H1 (cell line): ENCODE measurements at regions not wholly inside any gene's neighbourhood (a gene's known extent, or its start where the extent isn't known, plus 50 kb on each side); places are given as distances from the start of the nearest gene placed in this dataset.

Experiments
- CTCF ChIA-PET: fragments of 300-600 bp; sonication (Branson Sonifier 250); formaldehyde crosslinking; loops from one replicate; lab custom pipeline; 2021; ENCODE audit not compliant: partially characterized antibody; lab: Charles Lee
- POLR2A ChIA-PET: fragments of 300-600 bp; sonication (Branson Sonifier 250); formaldehyde crosslinking; loops from one replicate; lab custom pipeline; 2021; ENCODE audit warnings: inconsistent platforms; ENCODE audit not compliant: partially characterized antibody; lab: Charles Lee
- DNase-seq, 2 experiments: peaks; one replicate each; pipeline versions ENCODE4 v3.0.0 to v3.0.0-alpha.2; 2010 to 2022; ENCODE audit warnings: low spot score in 2 of 2, low read depth in 1 of 2, mixed read lengths in 1 of 2
- FAIRE-seq: peaks from 2 replicates; lab custom pipeline; 2011; peaks lifted over from hg19 to GRCh38; lab: Jason Lieb, UNC
- H2AFZ ChIP-seq: 2 replicates; pipeline ENCODE4 v1.8.1; 2012; ENCODE audit warnings: low read length, inconsistent platforms
- H2AK5ac ChIP-seq: 2 replicates; pipeline ENCODE4 v1.6.1; 2013; ENCODE audit warnings: low read depth, low read length
- H2BK120ac ChIP-seq: replicated peaks from 2 replicates; pipeline ENCODE3; 2013; ENCODE audit warnings: low read depth, low read length, inconsistent platforms
- H2BK12ac ChIP-seq: 2 replicates; pipeline ENCODE4 v1.6.1; 2013; ENCODE audit warnings: low read depth, low read length
- H2BK15ac ChIP-seq: 2 replicates; pipeline ENCODE4 v1.6.1; 2013; ENCODE audit warnings: low read length
- H2BK20ac ChIP-seq: 2 replicates; pipeline ENCODE4 v1.6.1; 2013; ENCODE audit warnings: low read length
- H2BK5ac ChIP-seq: 2 replicates; pipeline ENCODE4 v1.6.1; 2013; ENCODE audit warnings: low read depth, low read length
- H3K14ac ChIP-seq: 2 replicates; pipeline ENCODE4 v1.6.1; 2013; ENCODE audit warnings: inconsistent platforms; ENCODE audit not compliant: insufficient read length
- H3K18ac ChIP-seq: 2 replicates; pipeline ENCODE4 v1.6.1; 2013; ENCODE audit warnings: low read length; ENCODE audit errors: extremely low read depth
- H3K23ac ChIP-seq: 2 replicates; pipeline ENCODE4 v1.6.1; 2013; ENCODE audit warnings: inconsistent platforms; ENCODE audit not compliant: insufficient read length
- H3K23me2 ChIP-seq: 2 replicates; pipeline ENCODE4 v1.6.1; 2013; ENCODE audit warnings: low read depth, low read length
- H3K27ac ChIP-seq: 2 replicates; pipeline ENCODE4 v1.6.1; 2011; ENCODE audit warnings: low read depth, low read length, inconsistent platforms
- H3K27me3 ChIP-seq, 4 experiments: replicated peaks in 1 of 4; 1 replicate in 1 of 4; 2 replicates in 3 of 4; pipeline versions ENCODE4 v1.6.1 to v1.8.1; 2011 to 2013; ENCODE audit warnings: low read length in 3 of 4, mild to moderate bottlenecking in 3 of 4, inconsistent platforms in 2 of 4, mixed read lengths in 2 of 4, moderate library complexity in 1 of 4; ENCODE audit not compliant: control insufficient read depth in 3 of 4, insufficient read depth in 3 of 4; ENCODE audit errors: extremely low read depth in 1 of 4
- H3K36me3 ChIP-seq, 4 experiments: 2 replicates each; pipeline versions ENCODE4 v1.6.1 to v1.8.1; 2011 to 2013; ENCODE audit warnings: mild to moderate bottlenecking in 4 of 4, low read length in 3 of 4, moderate library complexity in 2 of 4, control low read depth in 1 of 4, inconsistent platforms in 1 of 4; ENCODE audit not compliant: insufficient read depth in 4 of 4, control insufficient read depth in 2 of 4
- H3K4ac ChIP-seq: replicated peaks from 2 replicates; pipeline ENCODE3; 2013; ENCODE audit warnings: low read length, low read depth, mixed read lengths, inconsistent platforms; ENCODE audit not compliant: insufficient read length
- H3K4me1 ChIP-seq, 4 experiments: replicated peaks in 1 of 4; 1 replicate in 1 of 4; 2 replicates in 3 of 4; pipeline versions ENCODE4 v1.6.1 to v1.8.1; 2011 to 2013; ENCODE audit warnings: low read length in 3 of 4, inconsistent platforms in 2 of 4, mixed read lengths in 1 of 4; ENCODE audit not compliant: insufficient read depth in 4 of 4, control insufficient read depth in 3 of 4
- H3K4me2 ChIP-seq, 2 experiments: 2 replicates each; pipeline versions ENCODE4 v1.6.1 to v1.8.1; 2011 to 2013; ENCODE audit warnings: low read depth in 2 of 2, low read length in 2 of 2, control low read depth in 1 of 2, inconsistent platforms in 1 of 2, mild to moderate bottlenecking in 1 of 2; ENCODE audit not compliant: insufficient read depth in 1 of 2
- H3K4me3 ChIP-seq, 4 experiments: fragments of 200-600, 300-600 bp in 1 of 4; sonication (generic), shearing (Covaris generic), sonication (Bioruptor Twin) in 1 of 4; 2 replicates each; pipeline versions ENCODE4 v1.5.1 to v1.8.1; 2011 to 2016; ENCODE audit warnings: low read length in 4 of 4, low read depth in 3 of 4, control low read depth in 2 of 4, inconsistent platforms in 2 of 4, mild to moderate bottlenecking in 2 of 4, mixed read lengths in 1 of 4, moderate library complexity in 1 of 4; ENCODE audit not compliant: insufficient read depth in 2 of 4; ENCODE audit errors: extremely low read depth in 1 of 4
- H3K56ac ChIP-seq: replicated peaks from 2 replicates; pipeline ENCODE3; 2013; ENCODE audit warnings: low read depth, mild to moderate bottlenecking, mixed read lengths, low read length, inconsistent platforms; ENCODE audit not compliant: insufficient read length
- H3K79me1 ChIP-seq: 2 replicates; pipeline ENCODE4 v1.6.1; 2013; ENCODE audit warnings: low read depth, low read length, control low read depth
- H3K79me2 ChIP-seq, 2 experiments: 2 replicates each; pipeline versions ENCODE4 v1.6.1 to v1.8.1; 2012 to 2013; ENCODE audit warnings: low read length in 2 of 2, mild to moderate bottlenecking in 2 of 2, inconsistent platforms in 1 of 2; ENCODE audit not compliant: insufficient read depth in 2 of 2, control insufficient read depth in 1 of 2
- H3K9ac ChIP-seq, 4 experiments: replicated peaks in 1 of 4; 1 replicate in 1 of 4; 2 replicates in 3 of 4; pipeline versions ENCODE4 v1.6.1 to v1.8.1; 2011 to 2013; ENCODE audit warnings: low read depth in 3 of 4, low read length in 3 of 4, control low read depth in 2 of 4, mild to moderate bottlenecking in 2 of 4, moderate library complexity in 2 of 4, inconsistent platforms in 1 of 4; ENCODE audit errors: extremely low read depth in 1 of 4
- H3K9me3 ChIP-seq, 2 experiments: 2 replicates each; pipeline versions ENCODE4 v1.6.1 to v1.8.1; 2012 to 2013; ENCODE audit warnings: mild to moderate bottlenecking in 2 of 2, moderate library complexity in 2 of 2, control low read depth in 1 of 2, inconsistent platforms in 1 of 2, low read depth in 1 of 2, low read length in 1 of 2, mixed read lengths in 1 of 2; ENCODE audit not compliant: insufficient read depth in 2 of 2
- H4K20me1 ChIP-seq, 2 experiments: replicated peaks in 1 of 2; 2 replicates each; pipeline versions ENCODE3 to v1.8.1; 2011 to 2013; ENCODE audit warnings: inconsistent platforms in 2 of 2, low read length in 2 of 2, mild to moderate bottlenecking in 1 of 2; ENCODE audit not compliant: insufficient read depth in 2 of 2, control insufficient read depth in 1 of 2
- H4K5ac ChIP-seq: 2 replicates; pipeline ENCODE4 v1.6.1; 2013; ENCODE audit warnings: low read length, low read depth, mixed read lengths, inconsistent platforms; ENCODE audit not compliant: insufficient read length
- H4K8ac ChIP-seq: 2 replicates; pipeline ENCODE4 v1.8.0; 2013; ENCODE audit warnings: mild to moderate bottlenecking, moderate library complexity, low read length, inconsistent platforms; ENCODE audit not compliant: insufficient read depth; ENCODE audit errors: extremely low read depth
- H4K91ac ChIP-seq: replicated peaks from 2 replicates; pipeline ENCODE3; 2013; ENCODE audit warnings: low read length, mixed read lengths, inconsistent platforms; ENCODE audit not compliant: insufficient read length
- FOSL1 ChIP-seq: IDR thresholded peaks from 2 replicates; pipeline ENCODE4 v1.6.1; 2011; ENCODE audit warnings: mild to moderate bottlenecking, low read depth, low read length, moderate library complexity; ENCODE audit not compliant: insufficient read depth
- GABPA ChIP-seq: IDR thresholded peaks from 2 replicates; pipeline ENCODE4 v1.6.1; 2011; ENCODE audit warnings: mild to moderate bottlenecking, low read length, moderate library complexity, borderline replicate concordance; ENCODE audit not compliant: insufficient read depth
- JUND ChIP-seq: IDR thresholded peaks from 2 replicates; pipeline ENCODE4 v1.6.1; 2011; ENCODE audit warnings: mild to moderate bottlenecking, improper control_type of control experiment, low read length
- TAF1 ChIP-seq: IDR thresholded peaks from 2 replicates; pipeline ENCODE4 v1.6.1; 2011; ENCODE audit warnings: mild to moderate bottlenecking, low read depth, low read length
- YY1 ChIP-seq: IDR thresholded peaks from 2 replicates; pipeline ENCODE4 v1.6.1; 2011; ENCODE audit warnings: low read depth, mild to moderate bottlenecking, low read length
- WGBS, 2 experiments: shearing (Covaris generic) in 1 of 2; methylation state at CpG; one replicate each; pipeline versions ENCODE4 v1.1.6 to v1.1.7; 2013 to 2015; ENCODE audit warnings: low lambda C conversion rate in 2 of 2, mixed read lengths in 2 of 2, inconsistent platforms in 1 of 2, low coverage in 1 of 2, missing lambda C conversion rate in 1 of 2; ENCODE audit not compliant: insufficient replicate concordance in 2 of 2, insufficient coverage in 1 of 2, insufficient read length in 1 of 2; ENCODE audit errors: extremely low coverage in 1 of 2, missing lambda C conversion rate in 1 of 2; 5-methylcytosine and 5-hydroxymethylcytosine counted together
- TF ChIP-seq, protein P1 (sequence below): IDR thresholded peaks from 2 replicates; pipeline ENCODE4 v1.6.1; 2012; ENCODE audit warnings: inconsistent platforms

DNA sequence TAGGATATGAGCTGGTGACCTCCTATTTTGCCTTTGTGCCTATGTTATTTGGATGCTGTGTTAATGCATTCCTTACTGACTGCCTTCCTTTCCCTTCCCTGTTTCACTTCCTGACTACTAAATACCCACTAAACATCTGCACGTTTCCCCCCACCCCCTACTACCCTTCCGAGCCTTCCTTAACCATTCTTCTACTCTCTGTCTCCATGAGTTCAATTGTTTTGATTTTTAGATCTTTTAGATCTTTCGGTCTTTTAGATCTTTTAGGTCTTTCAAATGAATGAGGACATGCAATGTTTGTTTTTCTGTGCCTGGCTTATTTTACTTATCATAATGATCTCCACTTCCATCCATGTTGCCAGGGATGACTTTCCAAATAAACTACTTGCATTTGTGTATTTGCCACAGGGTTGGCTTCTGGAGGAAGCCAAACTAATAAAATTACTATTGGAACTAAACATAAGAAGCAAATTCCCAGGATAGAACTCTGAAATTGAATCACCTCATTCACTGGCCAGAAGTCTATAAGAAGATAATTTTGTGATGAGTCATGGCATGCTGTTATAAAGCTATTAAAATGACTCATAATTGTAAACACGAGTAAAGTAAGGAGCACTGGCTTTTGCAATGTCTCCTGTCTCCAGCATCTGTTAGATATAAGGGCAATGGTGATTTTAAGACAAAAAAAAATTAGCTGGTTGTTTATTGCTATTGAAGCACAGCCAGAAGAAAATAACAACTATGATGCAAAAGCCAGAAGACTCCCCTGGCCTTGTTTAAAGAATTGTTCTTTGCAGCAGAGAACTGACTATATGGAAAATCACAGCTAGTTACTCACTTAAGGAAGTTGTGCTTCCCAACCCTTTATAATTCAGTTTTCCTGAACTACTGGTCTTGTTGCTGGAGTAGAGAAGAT, 586.3 kb downstream of the LRFN5 start:
- Histone ChIP-seq H3K23ac (no peak overlapping the region), H2BK12ac (no peak overlapping the region), H3K4me3 (no peak overlapping the region), H3K14ac (no peak overlapping the region), H3K79me1 (no peaks in the 10 kb centered on the region), H3K27me3 (no peaks in the 10 kb centered on the region), H3K56ac (no peak overlapping the region), H2BK5ac (no peak overlapping the region), H4K91ac (no peak overlapping the region), H2BK15ac (no peak overlapping the region), H2AK5ac (no peak overlapping the region), H2AFZ (0 out of 2 replicates have a peak overlapping the region, but pooled peaks have one; percentile 76), H4K5ac (no peak overlapping the region), H3K4ac (no peak overlapping the region), H3K27ac (no peak overlapping the region), H3K23me2 (no peaks in the 10 kb centered on the region), H4K8ac (no peak overlapping the region), H3K79me2 (no peaks in the 10 kb centered on the region), H3K36me3 (no peaks in the 10 kb centered on the region), H3K4me1 (no peaks in the 10 kb centered on the region), H3K4me2 (no peak overlapping the region), H3K9ac (no peak overlapping the region), H3K18ac (no peak overlapping the region), H2BK20ac (no peak overlapping the region), H2BK120ac (no peak overlapping the region), H4K20me1 (no peaks in the 10 kb centered on the region), H3K9me3 (no peaks in the 10 kb centered on the region)
- DNase-seq, result no peak
- WGBS, 2 experiments, result 77% methylated on average over 4 of the region's 4 CpGs; no CpG with 5 or more reads in 1 of the 2 experiments
- no peak for TF ChIP-seq GABPA
- TF ChIP-seq YY1, result no peak
- TF ChIP-seq TAF1, result no peak
- TF ChIP-seq JUND, result no peak
- TF ChIP-seq FOSL1, result no peak
- TF ChIP-seq, protein P1, sequence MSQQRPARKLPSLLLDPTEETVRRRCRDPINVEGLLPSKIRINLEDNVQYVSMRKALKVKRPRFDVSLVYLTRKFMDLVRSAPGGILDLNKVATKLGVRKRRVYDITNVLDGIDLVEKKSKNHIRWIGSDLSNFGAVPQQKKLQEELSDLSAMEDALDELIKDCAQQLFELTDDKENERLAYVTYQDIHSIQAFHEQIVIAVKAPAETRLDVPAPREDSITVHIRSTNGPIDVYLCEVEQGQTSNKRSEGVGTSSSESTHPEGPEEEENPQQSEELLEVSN, result no peak
- POLR2A ChIA-PET, result no interaction called here
- CTCF ChIA-PET, result no interaction called here
- FAIRE-seq, result no peak
